ENCODE measurements at regions not wholly inside any gene's neighbourhood (a gene's known extent, or its start where the extent isn't known, plus 50 kb on each side); places are given as distances from the start of the nearest gene placed in this dataset.

DNA sequence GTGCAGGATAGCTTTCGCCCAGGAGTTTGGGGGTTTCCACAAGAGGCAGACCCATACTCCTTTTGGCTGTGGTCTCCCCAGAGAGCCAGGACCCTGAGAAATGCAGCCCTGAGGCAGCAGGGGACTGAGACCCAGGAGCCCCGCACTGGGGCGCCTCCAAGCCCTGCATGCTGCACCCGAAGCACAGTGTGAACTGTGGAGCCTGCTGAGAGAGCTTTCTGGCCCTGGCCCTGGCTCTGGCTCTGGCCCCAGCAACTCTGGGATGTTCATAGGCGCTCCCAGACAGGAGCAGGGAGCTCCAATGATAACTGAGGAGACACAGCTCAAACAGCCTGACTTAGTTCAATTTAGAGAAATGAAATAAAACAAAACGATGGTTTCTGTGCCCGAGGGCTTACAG is 96.4 kb upstream of the TEX51 start:
- H3K9me2 ChIP-seq (ENCODE audit: insufficient read depth, low read length), result no peaks in the 10 kb centered on the region
- CTCF ChIA-PET (ENCODE audit: unreplicated experiment), result no interaction called here

DNA sequence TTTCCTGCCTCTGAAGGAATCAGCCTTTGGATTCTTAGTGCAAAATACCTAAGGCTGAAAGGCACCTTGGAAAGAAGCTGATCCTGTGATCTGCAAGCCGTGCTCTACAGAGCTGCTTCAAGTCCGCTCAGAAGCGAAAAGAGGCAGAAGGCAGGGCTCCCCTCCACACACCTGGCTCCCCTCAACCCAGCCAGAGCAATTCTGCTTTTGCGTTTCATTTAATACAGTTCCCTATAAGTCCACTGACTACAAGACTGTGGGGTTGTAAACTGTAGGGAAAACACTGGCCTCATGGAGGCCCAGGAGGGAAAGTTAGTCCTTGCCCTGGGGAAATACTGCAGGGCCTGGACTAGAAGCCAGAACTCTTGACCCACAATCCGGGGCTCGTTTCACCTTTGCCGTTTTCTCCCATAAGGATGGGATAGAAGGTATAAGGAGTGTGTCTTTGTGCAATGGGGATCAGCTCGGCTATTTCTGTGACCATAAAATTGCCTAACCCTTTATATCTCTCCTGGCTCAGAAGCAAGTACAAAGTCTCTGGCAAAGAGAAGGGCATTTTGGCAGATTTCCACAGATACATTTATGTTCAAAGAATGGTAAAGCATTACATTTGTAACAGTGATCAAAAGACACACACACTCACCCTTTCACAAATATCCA is 95.8 kb upstream of the TEX51 start:
- no peak overlapping the region for H2AFZ ChIP-seq (ENCODE audit: low read length)
- no peaks in the 10 kb centered on the region for H3K36me3 ChIP-seq (ENCODE audit: insufficient read depth, low read length)
- H3K4me2 ChIP-seq (ENCODE audit: low read length), result no peak overlapping the region
- no peak overlapping the region for H3K4me3 ChIP-seq (ENCODE audit: low read depth, low read length, poor library complexity, severe bottlenecking)
- ChIA-PET CTCF (ENCODE audit: unreplicated experiment) (no interaction called here), POLR2A (no interaction called here)
- H3K9me3 ChIP-seq (ENCODE audit: low read length), result no peaks in the 10 kb centered on the region
- intact Hi-C loops (cut with micrococcal nuclease; ENCODE audit: unreplicated experiment), result no loop called here
- BruUV-seq (replicated peaks), result no TSS peak
- no peak for DNase-seq (ENCODE audit: low spot score)
- no peaks in the 10 kb centered on the region for H3K4me1 ChIP-seq (ENCODE audit: insufficient read depth, low read length, poor library complexity, severe bottlenecking)
- no peaks in the 10 kb centered on the region for H4K20me1 ChIP-seq (ENCODE audit: insufficient read depth, low read length)
- H3K27ac ChIP-seq (ENCODE audit: low read depth, low read length, poor library complexity, severe bottlenecking), result no peak overlapping the region
- H3K9me2 ChIP-seq (ENCODE audit: insufficient read depth, low read length), result no peaks in the 10 kb centered on the region
- TF ChIP-seq EZH2phosphoT487 (IDR thresholded peaks at IDR 0.05; ENCODE audit: borderline replicate concordance, low read depth, low read length), result no peak
- TF ChIP-seq, protein P1, sequence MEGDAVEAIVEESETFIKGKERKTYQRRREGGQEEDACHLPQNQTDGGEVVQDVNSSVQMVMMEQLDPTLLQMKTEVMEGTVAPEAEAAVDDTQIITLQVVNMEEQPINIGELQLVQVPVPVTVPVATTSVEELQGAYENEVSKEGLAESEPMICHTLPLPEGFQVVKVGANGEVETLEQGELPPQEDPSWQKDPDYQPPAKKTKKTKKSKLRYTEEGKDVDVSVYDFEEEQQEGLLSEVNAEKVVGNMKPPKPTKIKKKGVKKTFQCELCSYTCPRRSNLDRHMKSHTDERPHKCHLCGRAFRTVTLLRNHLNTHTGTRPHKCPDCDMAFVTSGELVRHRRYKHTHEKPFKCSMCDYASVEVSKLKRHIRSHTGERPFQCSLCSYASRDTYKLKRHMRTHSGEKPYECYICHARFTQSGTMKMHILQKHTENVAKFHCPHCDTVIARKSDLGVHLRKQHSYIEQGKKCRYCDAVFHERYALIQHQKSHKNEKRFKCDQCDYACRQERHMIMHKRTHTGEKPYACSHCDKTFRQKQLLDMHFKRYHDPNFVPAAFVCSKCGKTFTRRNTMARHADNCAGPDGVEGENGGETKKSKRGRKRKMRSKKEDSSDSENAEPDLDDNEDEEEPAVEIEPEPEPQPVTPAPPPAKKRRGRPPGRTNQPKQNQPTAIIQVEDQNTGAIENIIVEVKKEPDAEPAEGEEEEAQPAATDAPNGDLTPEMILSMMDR (conservative IDR thresholded peaks at IDR 0.05; ENCODE audit: low read length), result no peak
- no peaks in the 10 kb centered on the region for H3K79me2 ChIP-seq (ENCODE audit: insufficient read depth, low read depth, low read length)

More for the DNA sequence above, 96.4 kb upstream of the TEX51 start:
- BruUV-seq (replicated peaks), result no TSS peak
- Histone ChIP-seq H4K20me1 (ENCODE audit: insufficient read depth, low read length) (no peaks in the 10 kb centered on the region), H3K4me2 (ENCODE audit: low read length) (no peak overlapping the region), H3K9me3 (ENCODE audit: low read length) (no peaks in the 10 kb centered on the region), H3K36me3 (ENCODE audit: insufficient read depth, low read length) (no peaks in the 10 kb centered on the region), H3K27ac (ENCODE audit: low read depth, low read length, poor library complexity, severe bottlenecking) (no peak overlapping the region), H3K4me1 (ENCODE audit: insufficient read depth, low read length, poor library complexity, severe bottlenecking) (no peaks in the 10 kb centered on the region), H2AFZ (ENCODE audit: low read length) (no peak overlapping the region), H3K79me2 (ENCODE audit: insufficient read depth, low read depth, low read length) (no peaks in the 10 kb centered on the region), H3K4me3 (ENCODE audit: low read depth, low read length, poor library complexity, severe bottlenecking) (no peak overlapping the region)
- TF ChIP-seq EZH2phosphoT487 (IDR thresholded peaks at IDR 0.05; ENCODE audit: borderline replicate concordance, low read depth, low read length), result no peak
- TF ChIP-seq, protein P1 (conservative IDR thresholded peaks at IDR 0.05; ENCODE audit: low read length), result no peak
- DNase-seq (ENCODE audit: low spot score), result no peak
- POLR2A ChIA-PET, result no interaction called here
- intact Hi-C loops (cut with micrococcal nuclease; ENCODE audit: unreplicated experiment), result no loop called here

DNA sequence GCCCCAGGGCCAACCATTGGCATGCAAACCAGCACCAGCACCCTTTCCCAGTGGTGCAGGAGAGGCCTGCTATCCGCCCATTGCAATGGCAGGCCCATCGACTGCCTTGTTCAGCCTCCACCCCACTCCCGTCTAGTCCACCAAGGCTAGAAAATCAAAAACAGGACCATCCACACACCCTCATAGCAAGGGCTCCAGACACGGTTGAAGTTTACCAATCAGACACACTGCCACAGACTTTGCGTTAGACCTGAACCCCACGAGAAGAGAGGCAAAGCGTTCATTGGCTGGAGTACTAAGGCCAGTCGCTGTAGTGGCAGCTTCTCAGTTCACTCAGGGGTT is 95.3 kb upstream of the TEX51 start:
- H3K27ac ChIP-seq (ENCODE audit: low read depth, low read length, poor library complexity, severe bottlenecking), result no peak overlapping the region
- CTCF ChIA-PET (ENCODE audit: unreplicated experiment), result no interaction called here
- no peaks in the 10 kb centered on the region for H3K36me3 ChIP-seq (ENCODE audit: insufficient read depth, low read length)
- intact Hi-C loops (cut with micrococcal nuclease; ENCODE audit: unreplicated experiment), result no loop called here
- no TSS peak for BruUV-seq (replicated peaks)
- H3K9me3 ChIP-seq (ENCODE audit: low read length), result no peaks in the 10 kb centered on the region
- no peak for DNase-seq (ENCODE audit: low spot score)
- H3K79me2 ChIP-seq (ENCODE audit: insufficient read depth, low read depth, low read length), result no peaks in the 10 kb centered on the region
- no peak overlapping the region for H3K4me2 ChIP-seq (ENCODE audit: low read length)
- TF ChIP-seq, protein P1 (conservative IDR thresholded peaks at IDR 0.05; ENCODE audit: low read length), result no peak
- TF ChIP-seq EZH2phosphoT487 (IDR thresholded peaks at IDR 0.05; ENCODE audit: borderline replicate concordance, low read depth, low read length), result no peak
- H4K20me1 ChIP-seq (ENCODE audit: insufficient read depth, low read length), result no peaks in the 10 kb centered on the region
- no peaks in the 10 kb centered on the region for H3K9me2 ChIP-seq (ENCODE audit: insufficient read depth, low read length)
- no peak overlapping the region for H2AFZ ChIP-seq (ENCODE audit: low read length)
- no peak overlapping the region for H3K4me3 ChIP-seq (ENCODE audit: low read depth, low read length, poor library complexity, severe bottlenecking)
- POLR2A ChIA-PET, result no interaction called here
- no peaks in the 10 kb centered on the region for H3K4me1 ChIP-seq (ENCODE audit: insufficient read depth, low read length, poor library complexity, severe bottlenecking)

Measured in OCI-LY7 (cell line).